ENCODE measurements at regions not wholly inside any gene's neighbourhood (a gene's known extent, or its start where the extent isn't known, plus 50 kb on each side); places are given as distances from the start of the nearest gene placed in this dataset.

DNA sequence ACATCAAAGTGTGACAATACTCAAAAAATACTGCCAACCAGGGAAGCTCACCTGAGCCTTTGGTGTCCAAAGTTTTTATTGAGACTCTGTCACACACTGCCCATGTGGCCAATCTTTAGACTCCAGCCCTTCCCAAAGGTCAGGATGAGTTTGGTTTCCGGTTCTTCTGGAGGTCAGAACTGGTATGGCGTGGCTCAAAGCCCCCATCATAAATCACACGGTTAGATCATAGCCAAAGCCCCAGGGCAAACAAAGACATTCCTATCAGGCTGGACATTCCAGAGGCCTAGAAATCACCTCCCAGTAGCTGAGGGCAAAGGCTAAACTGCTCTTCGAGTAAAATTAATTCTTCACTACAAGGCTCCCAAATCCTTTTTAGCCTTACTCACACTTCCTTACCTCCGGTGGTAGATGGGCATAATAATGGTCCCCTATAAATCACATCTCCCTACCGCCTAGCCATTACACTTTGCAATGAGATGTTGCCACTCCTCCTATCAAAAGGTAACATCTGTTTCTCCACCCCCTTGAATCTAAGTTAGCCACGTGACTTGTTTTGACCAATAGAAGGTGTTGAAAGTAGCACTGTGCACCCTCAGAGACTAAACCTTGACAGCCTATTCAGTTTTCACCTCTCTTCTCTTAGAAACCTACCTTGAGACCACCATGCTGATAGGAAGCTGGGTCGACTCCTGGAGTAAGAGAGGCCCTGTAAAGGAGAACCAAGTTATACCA is 137.8 kb upstream of the DUSP21 start (continued):
- no peak for TF ChIP-seq NFATC3 (CRISPR knock-in tag; IDR thresholded peaks at IDR 0.05)
- TF ChIP-seq GATAD1 (CRISPR knock-in tag; IDR thresholded peaks at IDR 0.05) = no peak
- no peak for TF ChIP-seq EED (CRISPR knock-in tag; IDR thresholded peaks at IDR 0.05)
- no peak for TF ChIP-seq ZNF564 (CRISPR knock-in tag; IDR thresholded peaks at IDR 0.05)
- no peak for TF ChIP-seq MYNN (CRISPR knock-in tag; IDR thresholded peaks at IDR 0.05; ENCODE audit: low read depth)
- no peak for TF ChIP-seq JUND (CRISPR knock-in tag; IDR thresholded peaks at IDR 0.05)
- no peak for TF ChIP-seq ATAD3A (CRISPR knock-in tag; IDR thresholded peaks at IDR 0.05)
- TF ChIP-seq, protein P1, sequence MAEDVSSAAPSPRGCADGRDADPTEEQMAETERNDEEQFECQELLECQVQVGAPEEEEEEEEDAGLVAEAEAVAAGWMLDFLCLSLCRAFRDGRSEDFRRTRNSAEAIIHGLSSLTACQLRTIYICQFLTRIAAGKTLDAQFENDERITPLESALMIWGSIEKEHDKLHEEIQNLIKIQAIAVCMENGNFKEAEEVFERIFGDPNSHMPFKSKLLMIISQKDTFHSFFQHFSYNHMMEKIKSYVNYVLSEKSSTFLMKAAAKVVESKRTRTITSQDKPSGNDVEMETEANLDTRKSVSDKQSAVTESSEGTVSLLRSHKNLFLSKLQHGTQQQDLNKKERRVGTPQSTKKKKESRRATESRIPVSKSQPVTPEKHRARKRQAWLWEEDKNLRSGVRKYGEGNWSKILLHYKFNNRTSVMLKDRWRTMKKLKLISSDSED (CRISPR knock-in tag; IDR thresholded peaks at IDR 0.05) = no peak
- TF ChIP-seq ZNF572 (CRISPR knock-in tag; IDR thresholded peaks at IDR 0.05) = no peak
- TF ChIP-seq ZNF138 (CRISPR knock-in tag; IDR thresholded peaks at IDR 0.05; ENCODE audit: low read depth) = no peak
- no peak for TF ChIP-seq ZMYM2 (CRISPR knock-in tag; IDR thresholded peaks at IDR 0.05)
- TF ChIP-seq CBX5 (CRISPR knock-in tag; IDR thresholded peaks at IDR 0.05; ENCODE audit: borderline replicate concordance) = no peak
- TF ChIP-seq PHF5A (CRISPR knock-in tag; IDR thresholded peaks at IDR 0.05; ENCODE audit: low read depth, unreplicated experiment) = no peak
- TF ChIP-seq FOSL1 (CRISPR knock-in tag; IDR thresholded peaks at IDR 0.05; ENCODE audit: borderline replicate concordance) = no peak
- no peak for TF ChIP-seq MBD4 (IDR thresholded peaks at IDR 0.05; ENCODE audit: borderline replicate concordance, low read length)
- TF ChIP-seq ZNF331 (CRISPR knock-in tag; IDR thresholded peaks at IDR 0.05) = peak; percentile 82
- TF ChIP-seq RXRA (CRISPR knock-in tag; IDR thresholded peaks at IDR 0.05) = peak; percentile 68; the same call in 1 of the 2 replicates
- TF ChIP-seq, protein P2, sequence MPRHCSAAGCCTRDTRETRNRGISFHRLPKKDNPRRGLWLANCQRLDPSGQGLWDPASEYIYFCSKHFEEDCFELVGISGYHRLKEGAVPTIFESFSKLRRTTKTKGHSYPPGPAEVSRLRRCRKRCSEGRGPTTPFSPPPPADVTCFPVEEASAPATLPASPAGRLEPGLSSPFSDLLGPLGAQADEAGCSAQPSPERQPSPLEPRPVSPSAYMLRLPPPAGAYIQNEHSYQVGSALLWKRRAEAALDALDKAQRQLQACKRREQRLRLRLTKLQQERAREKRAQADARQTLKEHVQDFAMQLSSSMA (CRISPR knock-in tag; IDR thresholded peaks at IDR 0.05) = no peak
- TF ChIP-seq, protein P3, sequence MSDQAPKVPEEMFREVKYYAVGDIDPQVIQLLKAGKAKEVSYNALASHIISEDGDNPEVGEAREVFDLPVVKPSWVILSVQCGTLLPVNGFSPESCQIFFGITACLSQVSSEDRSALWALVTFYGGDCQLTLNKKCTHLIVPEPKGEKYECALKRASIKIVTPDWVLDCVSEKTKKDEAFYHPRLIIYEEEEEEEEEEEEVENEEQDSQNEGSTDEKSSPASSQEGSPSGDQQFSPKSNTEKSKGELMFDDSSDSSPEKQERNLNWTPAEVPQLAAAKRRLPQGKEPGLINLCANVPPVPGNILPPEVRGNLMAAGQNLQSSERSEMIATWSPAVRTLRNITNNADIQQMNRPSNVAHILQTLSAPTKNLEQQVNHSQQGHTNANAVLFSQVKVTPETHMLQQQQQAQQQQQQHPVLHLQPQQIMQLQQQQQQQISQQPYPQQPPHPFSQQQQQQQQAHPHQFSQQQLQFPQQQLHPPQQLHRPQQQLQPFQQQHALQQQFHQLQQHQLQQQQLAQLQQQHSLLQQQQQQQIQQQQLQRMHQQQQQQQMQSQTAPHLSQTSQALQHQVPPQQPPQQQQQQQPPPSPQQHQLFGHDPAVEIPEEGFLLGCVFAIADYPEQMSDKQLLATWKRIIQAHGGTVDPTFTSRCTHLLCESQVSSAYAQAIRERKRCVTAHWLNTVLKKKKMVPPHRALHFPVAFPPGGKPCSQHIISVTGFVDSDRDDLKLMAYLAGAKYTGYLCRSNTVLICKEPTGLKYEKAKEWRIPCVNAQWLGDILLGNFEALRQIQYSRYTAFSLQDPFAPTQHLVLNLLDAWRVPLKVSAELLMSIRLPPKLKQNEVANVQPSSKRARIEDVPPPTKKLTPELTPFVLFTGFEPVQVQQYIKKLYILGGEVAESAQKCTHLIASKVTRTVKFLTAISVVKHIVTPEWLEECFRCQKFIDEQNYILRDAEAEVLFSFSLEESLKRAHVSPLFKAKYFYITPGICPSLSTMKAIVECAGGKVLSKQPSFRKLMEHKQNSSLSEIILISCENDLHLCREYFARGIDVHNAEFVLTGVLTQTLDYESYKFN (CRISPR knock-in tag; conservative IDR thresholded peaks at IDR 0.05) = peak; percentile 76
- no peak for TF ChIP-seq ZFP37 (CRISPR knock-in tag; IDR thresholded peaks at IDR 0.05; ENCODE audit: borderline replicate concordance)
- no peak for TF ChIP-seq SMAD3 (CRISPR knock-in tag; IDR thresholded peaks at IDR 0.05)
- TF ChIP-seq POLR2A (IDR thresholded peaks at IDR 0.05; ENCODE audit: insufficient read depth in 1 of 2, low read depth in 2 of 2, low read length in 2 of 2) = no peak
- TF ChIP-seq RAD21 (CRISPR knock-in tag; IDR thresholded peaks at IDR 0.05) = no peak
- no peak for TF ChIP-seq SMC3 (IDR thresholded peaks at IDR 0.05; ENCODE audit: low read length)
- TF ChIP-seq, protein P4, sequence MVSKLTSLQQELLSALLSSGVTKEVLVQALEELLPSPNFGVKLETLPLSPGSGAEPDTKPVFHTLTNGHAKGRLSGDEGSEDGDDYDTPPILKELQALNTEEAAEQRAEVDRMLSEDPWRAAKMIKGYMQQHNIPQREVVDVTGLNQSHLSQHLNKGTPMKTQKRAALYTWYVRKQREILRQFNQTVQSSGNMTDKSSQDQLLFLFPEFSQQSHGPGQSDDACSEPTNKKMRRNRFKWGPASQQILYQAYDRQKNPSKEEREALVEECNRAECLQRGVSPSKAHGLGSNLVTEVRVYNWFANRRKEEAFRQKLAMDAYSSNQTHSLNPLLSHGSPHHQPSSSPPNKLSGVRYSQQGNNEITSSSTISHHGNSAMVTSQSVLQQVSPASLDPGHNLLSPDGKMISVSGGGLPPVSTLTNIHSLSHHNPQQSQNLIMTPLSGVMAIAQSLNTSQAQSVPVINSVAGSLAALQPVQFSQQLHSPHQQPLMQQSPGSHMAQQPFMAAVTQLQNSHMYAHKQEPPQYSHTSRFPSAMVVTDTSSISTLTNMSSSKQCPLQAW (CRISPR knock-in tag; IDR thresholded peaks at IDR 0.05) = no peak
- no peak for TF ChIP-seq RBM39 (IDR thresholded peaks at IDR 0.05; ENCODE audit: low read depth, low read length, poor library complexity, severe bottlenecking)

All from HepG2 (cell line).